ENCODE measurements at regions not wholly inside any gene's neighbourhood (a gene's known extent, or its start where the extent isn't known, plus 50 kb on each side); places are given as distances from the start of the nearest gene placed in this dataset.
A peak's percentile ranks its signal among the peaks of the same experiment; 100 is the strongest.
"Not testable (repeated sequence)": the region's sequence is repeated elsewhere in the genome, so short reads cannot be mapped to it uniquely, and the experiment has no call there.

DNA sequence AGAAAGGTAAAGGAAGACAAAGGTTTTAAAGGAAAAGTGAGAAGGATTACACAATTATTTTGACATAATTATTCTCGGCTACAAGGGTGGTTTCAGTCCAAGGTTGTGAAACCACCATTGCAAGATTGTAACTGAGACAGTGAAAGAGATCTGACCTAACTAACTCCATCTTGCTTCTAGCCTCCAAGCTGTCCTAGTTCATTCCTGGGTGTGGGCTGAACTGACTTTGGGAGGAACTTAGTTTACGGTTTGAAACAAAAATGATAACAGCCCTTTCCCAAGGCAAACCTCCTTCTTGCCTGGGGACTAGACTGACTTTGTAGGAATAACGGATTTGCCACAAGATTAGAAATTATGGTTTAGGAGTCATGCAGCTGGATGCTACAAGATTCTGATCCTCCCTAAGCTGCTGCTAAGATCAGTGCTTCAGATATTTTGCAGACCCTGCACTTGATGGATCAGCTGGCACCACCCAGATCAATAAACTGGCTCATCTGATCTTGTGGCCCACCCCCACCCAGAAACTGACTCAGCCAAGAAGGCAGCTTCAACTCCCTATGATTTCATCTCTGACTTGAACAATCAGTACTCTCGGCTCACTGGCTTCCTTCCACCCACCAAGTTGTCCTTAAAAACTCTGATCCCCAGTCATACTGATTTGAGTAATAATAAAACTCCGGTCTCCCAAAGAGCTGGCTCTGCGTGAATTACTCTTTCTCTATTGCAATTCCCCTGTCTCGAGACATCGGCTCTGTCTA is 57.7 kb upstream of the AADACL2 start:
- no peak for DNase-seq (ENCODE audit: low spot score)

- no peak for DNase-seq (ENCODE audit: low spot score)
Observed at GRCh38 chr3:151673974-151674373, 59.8 kb upstream of the AADACL2 start.

DNA sequence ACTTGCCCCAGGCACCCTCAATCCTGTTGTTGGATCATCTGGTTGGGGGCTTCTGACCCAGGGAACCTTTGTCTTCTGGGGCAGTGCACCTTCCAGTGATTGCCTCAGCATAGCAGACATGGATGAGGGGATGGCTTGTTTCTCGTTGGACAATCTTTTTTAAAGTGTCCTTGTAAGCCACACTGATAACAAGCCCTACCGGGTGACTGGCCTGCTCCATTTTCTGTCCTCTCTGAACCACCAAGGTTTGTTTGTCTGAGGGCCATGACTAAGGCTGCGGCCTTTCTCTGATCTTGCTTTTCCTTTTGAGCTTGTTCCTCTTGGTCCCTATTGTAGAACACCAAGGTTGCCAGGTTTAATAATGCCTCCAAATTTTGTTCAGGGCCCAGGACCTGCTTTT is 66.0 kb upstream of the AADACL2 start:
- not testable (repeated sequence) for DNase-seq (ENCODE audit: low spot score)

DNA sequence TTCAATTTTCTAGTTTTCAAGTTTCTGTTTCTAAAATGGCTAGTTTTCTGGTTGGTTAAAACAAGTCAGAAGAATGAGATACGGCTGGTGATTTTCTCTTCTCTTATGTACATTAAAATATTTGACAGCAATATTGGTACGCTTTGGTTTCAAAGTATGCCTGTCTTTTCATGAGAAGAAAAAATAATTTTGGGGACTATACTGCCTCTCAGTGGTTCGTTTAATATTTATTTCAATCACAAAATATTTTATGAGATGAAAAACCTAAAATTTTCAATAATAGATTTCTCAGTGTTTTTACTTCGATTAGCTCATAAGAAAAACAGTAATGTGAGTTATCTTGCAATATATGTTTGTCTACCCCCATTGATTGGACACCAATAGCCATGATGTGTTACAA is 72.8 kb upstream of the AADACL2 start:
- peak; percentile 38 for DNase-seq (ENCODE audit: low spot score)

GRCh38 chr3:151644986-151645385 is 88.7 kb upstream of the AADACL2 start:
- DNase-seq (ENCODE audit: low spot score), result no peak

DNA sequence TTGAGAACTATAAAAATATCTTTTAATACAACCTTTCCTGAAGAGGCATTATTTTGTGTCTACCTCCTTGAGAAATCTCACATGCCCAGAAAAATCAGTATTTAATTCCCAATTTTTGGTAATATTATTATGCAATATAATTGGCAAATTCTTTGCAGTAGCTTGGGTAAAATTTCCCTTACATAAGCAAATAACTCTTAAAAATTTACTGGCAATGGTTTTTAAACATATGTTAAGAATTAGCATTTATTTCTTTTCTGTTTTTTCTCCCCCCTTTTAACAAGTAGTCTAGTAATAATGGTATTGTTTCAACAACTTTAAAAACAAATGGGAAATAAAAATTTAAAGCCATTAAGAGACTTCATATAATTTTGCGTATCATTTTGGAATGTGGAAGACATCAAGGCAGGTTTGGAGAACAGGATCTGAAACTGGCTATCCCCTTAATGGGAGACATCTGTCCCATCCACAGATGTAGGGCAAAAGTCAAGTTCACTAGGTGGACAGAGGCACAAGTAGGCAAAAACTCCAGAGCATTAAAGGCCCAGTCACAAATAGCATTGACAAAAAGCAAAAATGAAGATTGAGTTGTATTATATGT is 89.6 kb upstream of the AADACL2 start:
- DNase-seq (ENCODE audit: low spot score), result peak; percentile 11

DNA sequence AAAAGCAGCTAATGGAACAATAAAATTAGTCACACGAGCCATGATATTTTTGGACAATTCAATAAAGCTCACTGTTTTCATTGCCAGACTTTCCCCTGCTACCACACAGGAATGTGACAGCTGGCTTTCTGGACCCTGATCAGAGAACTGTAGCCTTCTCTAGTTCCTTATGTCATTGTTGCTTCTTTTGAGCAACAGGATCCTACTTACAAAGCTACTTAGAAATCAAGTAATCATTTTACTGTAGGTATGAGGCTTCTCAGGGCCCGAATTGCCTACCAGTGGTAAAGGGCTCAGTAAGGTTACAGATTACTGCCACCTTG is 94.3 kb upstream of the AADACL2 start:
- DNase-seq (ENCODE audit: low spot score), result no peak

- no peak for DNase-seq (ENCODE audit: low spot score)
Observed at GRCh38 chr3:151638555-151639417, 94.9 kb upstream of the AADACL2 start.

DNA sequence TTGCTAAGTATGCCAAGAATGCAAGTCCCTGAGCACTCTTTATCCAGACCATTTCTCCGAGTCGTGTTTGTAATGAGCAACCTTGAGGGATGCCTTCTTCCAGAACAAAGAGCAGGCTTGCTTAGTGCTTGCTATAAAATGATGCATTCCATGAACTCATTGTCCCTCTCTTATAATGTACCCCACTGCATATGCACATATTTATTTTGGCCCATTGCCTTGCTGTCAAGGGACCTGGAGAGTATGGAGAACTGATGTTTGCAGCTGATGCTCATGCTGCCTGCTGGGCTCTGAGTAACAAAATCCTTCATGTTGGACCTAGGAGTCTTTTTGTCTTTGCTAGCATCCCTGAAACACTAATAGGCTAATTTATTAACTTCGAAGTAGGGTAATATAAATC is 97.8 kb upstream of the AADACL2 start:
- DNase-seq (ENCODE audit: low spot score), result no peak

- DNase-seq (ENCODE audit: low spot score), result no peak
Observed at GRCh38 chr3:151631946-151632345, 101.8 kb upstream of the AADACL2 start.

GRCh38 chr3:151630938-151631441 is 102.7 kb upstream of the AADACL2 start:
- DNase-seq (ENCODE audit: low spot score), result peak; percentile 45

DNA sequence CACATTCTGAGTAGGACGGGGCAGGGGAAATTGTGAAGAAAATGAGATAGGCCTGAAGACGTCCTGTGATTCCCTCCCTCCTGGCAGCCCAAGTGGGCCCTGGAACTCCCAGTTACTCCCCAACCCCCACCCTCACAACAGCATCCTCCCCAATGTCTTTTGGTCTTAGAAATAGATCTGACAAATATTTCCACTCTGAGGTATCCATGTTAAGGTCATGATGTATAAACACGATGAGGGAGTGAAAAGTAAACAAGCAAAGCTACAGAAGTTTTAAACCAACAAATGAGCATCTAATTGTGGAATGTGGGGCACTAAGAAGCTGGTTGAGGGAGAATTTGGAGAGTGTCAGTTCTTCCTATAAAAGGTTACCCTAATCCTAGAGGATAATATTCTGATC is 103.7 kb upstream of the AADACL2 start:
- DNase-seq (ENCODE audit: low spot score), result no peak

DNA sequence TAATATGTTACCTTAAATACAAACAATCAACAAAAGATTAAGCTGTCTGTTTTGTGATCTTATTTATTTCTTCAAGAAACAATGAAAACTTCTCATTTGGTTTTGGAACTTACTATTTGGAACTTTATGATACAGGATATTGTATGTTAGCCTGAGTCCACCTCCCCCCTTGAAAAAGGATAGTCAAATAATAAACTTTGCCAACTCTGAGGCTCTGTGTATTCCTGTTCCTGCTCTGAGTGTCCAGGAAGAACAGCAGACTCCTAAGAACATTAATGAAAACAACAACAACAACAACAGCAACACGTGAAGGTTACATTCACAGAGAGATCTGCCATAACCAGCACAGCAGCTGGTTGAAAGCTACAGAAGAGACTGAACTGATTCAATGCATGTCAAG is 108.1 kb upstream of the AADACL2 start:
- no peak for DNase-seq (ENCODE audit: low spot score)

DNA sequence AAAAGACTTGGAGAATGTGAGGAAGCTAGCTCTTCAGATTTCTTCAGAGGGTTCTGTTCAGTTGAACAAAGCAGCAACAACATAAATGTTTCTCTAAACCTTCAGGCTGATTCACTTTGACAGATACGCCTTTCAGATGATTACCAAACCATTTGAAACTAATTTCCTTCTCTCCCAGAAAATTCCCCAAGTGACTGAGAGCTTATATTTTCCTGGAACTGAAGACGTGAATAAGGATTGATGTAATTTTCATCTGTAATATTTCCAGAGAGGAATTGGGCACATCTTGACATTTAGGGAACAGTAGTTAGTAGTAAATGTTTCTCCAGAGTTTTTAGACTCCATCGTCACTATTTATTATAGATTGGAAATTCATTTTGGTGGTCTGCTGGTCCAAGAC is 108.6 kb upstream of the AADACL2 start:
- peak; percentile 13 for DNase-seq (ENCODE audit: low spot score)

- no peak for DNase-seq (ENCODE audit: low spot score)
Observed at GRCh38 chr3:151620071-151620470, 113.7 kb upstream of the AADACL2 start.

GRCh38 chr3:151615464-151615863 is 118.3 kb upstream of the AADACL2 start:
- DNase-seq (ENCODE audit: low spot score), result no peak

- no peak for DNase-seq (ENCODE audit: low spot score)
Observed at GRCh38 chr3:151612115-151612514, 121.6 kb upstream of the AADACL2 start.

DNA sequence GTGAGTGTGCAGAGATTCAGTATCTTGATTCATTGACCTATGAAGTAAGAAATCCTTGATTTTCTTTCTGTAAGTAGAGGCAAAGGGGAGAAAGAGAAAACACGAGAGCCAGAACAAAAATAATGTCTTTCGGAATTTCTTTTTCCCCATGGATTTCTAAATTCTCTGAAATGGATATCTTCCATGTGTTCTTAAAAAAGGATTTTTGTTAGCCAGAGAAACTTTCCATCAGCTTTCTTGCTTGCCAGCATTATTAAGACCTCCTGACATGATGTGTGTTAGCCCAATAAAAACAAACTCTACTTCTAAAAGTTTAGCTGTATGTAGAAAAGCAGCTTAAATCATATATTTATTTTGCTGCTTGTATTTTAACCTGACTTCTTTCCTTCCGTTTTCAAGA is 122.3 kb upstream of the AADACL2 start:
- no peak for DNase-seq (ENCODE audit: low spot score)

- DNase-seq (ENCODE audit: low spot score), result no peak
Observed at GRCh38 chr3:151609491-151609890, 124.2 kb upstream of the AADACL2 start.

DNA sequence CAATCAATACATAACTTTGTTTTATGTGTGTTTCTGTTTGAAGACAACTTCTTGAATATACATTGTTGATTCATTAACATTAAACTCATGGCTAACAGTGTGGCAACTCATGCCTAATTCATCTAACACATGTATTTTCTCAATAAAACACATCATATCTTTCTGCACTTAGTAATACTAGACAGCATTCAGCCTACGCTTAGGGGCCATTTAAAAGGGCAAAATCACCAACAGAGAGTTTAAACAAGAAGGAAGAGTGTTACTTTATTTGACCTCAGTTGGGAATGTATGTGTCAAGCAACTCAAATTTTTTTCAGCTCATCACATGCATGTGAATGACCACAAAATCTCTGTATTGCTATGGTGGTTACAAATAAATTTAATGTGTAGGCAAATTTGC is 128.8 kb upstream of the AADACL2 start:
- no peak for DNase-seq (ENCODE audit: low spot score)

DNA sequence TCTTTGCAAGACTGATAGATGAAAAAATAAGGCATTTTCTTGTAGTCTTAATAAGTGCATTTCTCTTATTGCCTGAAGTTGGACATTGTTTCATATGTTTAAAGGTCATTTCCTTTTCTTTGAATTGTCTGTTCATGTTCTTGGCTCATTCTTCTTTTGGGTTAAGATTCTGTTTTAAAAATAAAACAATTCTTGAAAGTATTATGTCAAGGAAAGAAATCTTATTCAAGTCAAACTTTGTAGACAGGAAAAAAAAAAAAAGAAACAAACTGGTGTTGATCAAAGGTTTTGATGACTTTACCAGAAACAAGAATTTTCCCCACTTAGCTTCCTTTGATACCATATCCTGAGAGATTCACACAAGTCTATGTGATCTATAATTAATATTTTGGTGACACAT is 132.9 kb upstream of the AADACL2 start:
- no peak for DNase-seq (ENCODE audit: low spot score)

DNA sequence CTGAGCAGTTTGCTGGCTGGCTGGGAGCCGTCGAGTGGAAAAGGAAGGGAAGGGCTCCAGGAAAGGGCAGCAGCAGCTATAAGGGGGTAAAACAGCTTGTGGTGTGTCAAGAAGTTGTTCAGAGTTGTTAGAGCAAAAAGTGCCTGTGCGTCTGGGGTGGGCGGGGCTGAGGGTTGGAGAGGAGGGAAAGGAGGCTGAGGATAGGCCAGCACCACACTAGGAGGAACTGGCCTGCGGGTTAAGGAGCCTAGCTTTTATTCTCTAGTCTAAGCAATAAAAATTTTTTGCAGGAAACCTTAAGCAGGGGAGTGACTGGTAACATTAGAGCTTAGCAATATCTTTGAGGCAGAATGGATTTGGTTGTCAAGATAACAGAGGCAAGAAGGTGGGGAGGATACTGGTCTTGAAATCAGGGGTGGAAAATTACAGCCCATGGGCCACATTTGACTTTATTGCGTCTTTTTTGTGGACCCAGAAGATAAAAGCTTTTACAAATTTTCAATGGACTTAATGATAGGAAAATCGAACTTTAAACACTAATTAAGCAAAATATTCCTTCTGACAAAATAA is 134.5 kb upstream of the AADACL2 start:
- DNase-seq (ENCODE audit: low spot score), result no peak

DNA sequence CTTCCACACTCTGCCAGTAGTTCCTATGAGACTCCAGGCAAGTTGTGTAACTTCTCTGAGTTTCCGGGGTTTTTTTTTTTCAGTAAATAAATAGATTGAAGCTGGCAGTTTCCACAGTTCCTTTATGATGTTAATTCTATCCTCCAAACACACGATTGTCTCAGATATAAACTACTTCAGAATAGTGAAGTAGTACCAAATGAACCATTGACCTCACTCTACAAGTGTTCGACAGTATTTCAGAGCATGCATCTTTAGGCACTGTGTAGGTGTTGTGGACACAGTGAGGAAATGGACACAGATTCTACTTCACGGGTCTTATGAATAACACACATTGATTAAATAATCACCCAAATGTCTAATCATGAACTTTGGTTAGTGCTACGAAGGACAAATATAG is 136.1 kb upstream of the IGSF10 start:
- DNase-seq (ENCODE audit: low spot score), result no peak
